ENCODE measurements at regions not wholly inside any gene's neighbourhood (a gene's known extent, or its start where the extent isn't known, plus 50 kb on each side); places are given as distances from the start of the nearest gene placed in this dataset.

DNA sequence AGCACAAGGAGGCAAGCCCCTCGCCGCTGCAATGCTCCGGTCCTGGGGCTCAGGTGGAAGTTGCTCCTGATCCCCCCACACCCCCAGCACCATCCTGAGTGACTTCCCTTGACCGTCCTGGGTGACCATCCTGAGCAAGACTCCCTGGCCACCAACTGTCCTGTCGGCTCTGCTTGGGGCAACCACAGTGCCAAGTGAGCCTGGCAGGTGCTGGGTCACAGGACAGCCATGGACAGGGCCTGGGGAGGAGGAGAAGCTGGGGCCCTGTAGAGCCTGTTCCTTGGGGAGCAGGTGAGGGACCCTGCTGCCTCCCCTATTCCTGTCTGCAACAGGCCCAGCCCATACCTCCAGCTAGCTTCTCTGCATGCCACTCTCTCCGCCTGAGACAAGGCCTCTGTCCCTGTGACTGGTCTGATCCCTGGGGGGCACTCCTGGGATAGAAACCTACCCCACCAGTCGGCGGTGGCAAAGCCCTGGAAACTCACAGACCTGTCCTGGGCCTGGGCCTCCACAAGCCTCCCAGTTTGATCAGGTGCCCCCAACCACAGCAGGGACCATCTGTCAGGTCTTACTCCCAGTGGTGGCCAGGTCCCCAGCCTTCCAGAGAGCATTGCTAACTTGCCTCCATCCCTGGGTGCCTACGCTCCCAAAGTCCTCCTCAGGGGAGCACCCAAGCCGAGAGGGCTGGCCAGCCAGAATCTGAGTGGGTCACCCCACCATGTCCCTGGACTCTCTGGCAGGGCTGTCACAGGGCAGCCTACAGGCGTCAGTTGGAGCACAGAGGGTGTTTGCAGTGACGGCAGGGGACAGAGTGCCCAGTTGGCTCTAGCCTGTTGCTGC is 68.7 kb upstream of the WNT7B start:
- TF ChIP-seq, protein P1, sequence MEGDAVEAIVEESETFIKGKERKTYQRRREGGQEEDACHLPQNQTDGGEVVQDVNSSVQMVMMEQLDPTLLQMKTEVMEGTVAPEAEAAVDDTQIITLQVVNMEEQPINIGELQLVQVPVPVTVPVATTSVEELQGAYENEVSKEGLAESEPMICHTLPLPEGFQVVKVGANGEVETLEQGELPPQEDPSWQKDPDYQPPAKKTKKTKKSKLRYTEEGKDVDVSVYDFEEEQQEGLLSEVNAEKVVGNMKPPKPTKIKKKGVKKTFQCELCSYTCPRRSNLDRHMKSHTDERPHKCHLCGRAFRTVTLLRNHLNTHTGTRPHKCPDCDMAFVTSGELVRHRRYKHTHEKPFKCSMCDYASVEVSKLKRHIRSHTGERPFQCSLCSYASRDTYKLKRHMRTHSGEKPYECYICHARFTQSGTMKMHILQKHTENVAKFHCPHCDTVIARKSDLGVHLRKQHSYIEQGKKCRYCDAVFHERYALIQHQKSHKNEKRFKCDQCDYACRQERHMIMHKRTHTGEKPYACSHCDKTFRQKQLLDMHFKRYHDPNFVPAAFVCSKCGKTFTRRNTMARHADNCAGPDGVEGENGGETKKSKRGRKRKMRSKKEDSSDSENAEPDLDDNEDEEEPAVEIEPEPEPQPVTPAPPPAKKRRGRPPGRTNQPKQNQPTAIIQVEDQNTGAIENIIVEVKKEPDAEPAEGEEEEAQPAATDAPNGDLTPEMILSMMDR (IDR thresholded peaks at IDR 0.05): no peak
- no peak for TF ChIP-seq EZH2phosphoT487 (IDR thresholded peaks at IDR 0.05)
